Panc1 (cell line): ENCODE measurements at regions not wholly inside any gene's neighbourhood (a gene's known extent, or its start where the extent isn't known, plus 50 kb on each side); places are given as distances from the start of the nearest gene placed in this dataset.

Experiments
- POLR2AphosphoS5 ChIP-seq: IDR thresholded peaks from 2 replicates; pipeline ENCODE4 v1.6.1; 2012; ENCODE audit warnings: mild to moderate bottlenecking, low read depth, low read length, moderate library complexity
- TCF7L2 ChIP-seq: IDR thresholded peaks from 2 replicates; pipeline ENCODE4 v1.6.1; 2011; ENCODE audit warnings: mild to moderate bottlenecking, low read depth, low read length, inconsistent platforms
- TF ChIP-seq, protein P1 (sequence below): fragments of 450-650 bp; IDR thresholded peaks from 2 replicates; pipeline ENCODE4 v1.5.1; 2017; ENCODE audit warnings: mild to moderate bottlenecking
- TF ChIP-seq, protein P2 (sequence below), 2 experiments: IDR thresholded peaks; 2 replicates each; pipeline ENCODE4 v1.6.1; 2011 to 2012; ENCODE audit warnings: low read depth in 2 of 2, control low read depth in 1 of 2, low read length in 1 of 2, mild to moderate bottlenecking in 1 of 2, moderate library complexity in 1 of 2; ENCODE audit not compliant: insufficient read depth in 1 of 2

- TF ChIP-seq, protein P1, sequence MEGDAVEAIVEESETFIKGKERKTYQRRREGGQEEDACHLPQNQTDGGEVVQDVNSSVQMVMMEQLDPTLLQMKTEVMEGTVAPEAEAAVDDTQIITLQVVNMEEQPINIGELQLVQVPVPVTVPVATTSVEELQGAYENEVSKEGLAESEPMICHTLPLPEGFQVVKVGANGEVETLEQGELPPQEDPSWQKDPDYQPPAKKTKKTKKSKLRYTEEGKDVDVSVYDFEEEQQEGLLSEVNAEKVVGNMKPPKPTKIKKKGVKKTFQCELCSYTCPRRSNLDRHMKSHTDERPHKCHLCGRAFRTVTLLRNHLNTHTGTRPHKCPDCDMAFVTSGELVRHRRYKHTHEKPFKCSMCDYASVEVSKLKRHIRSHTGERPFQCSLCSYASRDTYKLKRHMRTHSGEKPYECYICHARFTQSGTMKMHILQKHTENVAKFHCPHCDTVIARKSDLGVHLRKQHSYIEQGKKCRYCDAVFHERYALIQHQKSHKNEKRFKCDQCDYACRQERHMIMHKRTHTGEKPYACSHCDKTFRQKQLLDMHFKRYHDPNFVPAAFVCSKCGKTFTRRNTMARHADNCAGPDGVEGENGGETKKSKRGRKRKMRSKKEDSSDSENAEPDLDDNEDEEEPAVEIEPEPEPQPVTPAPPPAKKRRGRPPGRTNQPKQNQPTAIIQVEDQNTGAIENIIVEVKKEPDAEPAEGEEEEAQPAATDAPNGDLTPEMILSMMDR, result no peak
- TF ChIP-seq TCF7L2 (no peak), POLR2AphosphoS5 (no peak)
- TF ChIP-seq, protein P2, sequence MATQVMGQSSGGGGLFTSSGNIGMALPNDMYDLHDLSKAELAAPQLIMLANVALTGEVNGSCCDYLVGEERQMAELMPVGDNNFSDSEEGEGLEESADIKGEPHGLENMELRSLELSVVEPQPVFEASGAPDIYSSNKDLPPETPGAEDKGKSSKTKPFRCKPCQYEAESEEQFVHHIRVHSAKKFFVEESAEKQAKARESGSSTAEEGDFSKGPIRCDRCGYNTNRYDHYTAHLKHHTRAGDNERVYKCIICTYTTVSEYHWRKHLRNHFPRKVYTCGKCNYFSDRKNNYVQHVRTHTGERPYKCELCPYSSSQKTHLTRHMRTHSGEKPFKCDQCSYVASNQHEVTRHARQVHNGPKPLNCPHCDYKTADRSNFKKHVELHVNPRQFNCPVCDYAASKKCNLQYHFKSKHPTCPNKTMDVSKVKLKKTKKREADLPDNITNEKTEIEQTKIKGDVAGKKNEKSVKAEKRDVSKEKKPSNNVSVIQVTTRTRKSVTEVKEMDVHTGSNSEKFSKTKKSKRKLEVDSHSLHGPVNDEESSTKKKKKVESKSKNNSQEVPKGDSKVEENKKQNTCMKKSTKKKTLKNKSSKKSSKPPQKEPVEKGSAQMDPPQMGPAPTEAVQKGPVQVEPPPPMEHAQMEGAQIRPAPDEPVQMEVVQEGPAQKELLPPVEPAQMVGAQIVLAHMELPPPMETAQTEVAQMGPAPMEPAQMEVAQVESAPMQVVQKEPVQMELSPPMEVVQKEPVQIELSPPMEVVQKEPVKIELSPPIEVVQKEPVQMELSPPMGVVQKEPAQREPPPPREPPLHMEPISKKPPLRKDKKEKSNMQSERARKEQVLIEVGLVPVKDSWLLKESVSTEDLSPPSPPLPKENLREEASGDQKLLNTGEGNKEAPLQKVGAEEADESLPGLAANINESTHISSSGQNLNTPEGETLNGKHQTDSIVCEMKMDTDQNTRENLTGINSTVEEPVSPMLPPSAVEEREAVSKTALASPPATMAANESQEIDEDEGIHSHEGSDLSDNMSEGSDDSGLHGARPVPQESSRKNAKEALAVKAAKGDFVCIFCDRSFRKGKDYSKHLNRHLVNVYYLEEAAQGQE (IDR thresholded peaks at IDR 0.05; ENCODE audit: insufficient read depth in 1 of 2, low read depth in 2 of 2, low read length in 1 of 2), result no peak
Measured at GRCh38 chr11:104322696-104323095, 158.7 kb upstream of the PDGFD start.
